ENCODE measurements at regions not wholly inside any gene's neighbourhood (a gene's known extent, or its start where the extent isn't known, plus 50 kb on each side); places are given as distances from the start of the nearest gene placed in this dataset.
"Not testable (repeated sequence)": the region's sequence is repeated elsewhere in the genome, so short reads cannot be mapped to it uniquely, and the experiment has no call there.

- Histone ChIP-seq H3K36me3 (no peaks in the 10 kb centered on the region), H3K4me3 (ENCODE audit: low read depth in 1 of 2, low read length in 1 of 2) (no peak overlapping the region), H3K9me3 (no peaks in the 10 kb centered on the region), H3K27ac (no peak overlapping the region), H3K4me1 (ENCODE audit: control insufficient read depth in 1 of 2, insufficient read depth in 1 of 2, low read depth in 1 of 2, low read length in 1 of 2) (no peaks in the 10 kb centered on the region), H3K27me3 (peaks cover 12% of the 10 kb centered on the region)
- no peak for TF ChIP-seq CTCF (IDR thresholded peaks at IDR 0.05)
Measured at GRCh38 chr2:239548451-239548871, 147.6 kb upstream of the HDAC4 start.

- H3K36me3 ChIP-seq; H3K9me3 ChIP-seq; H3K27ac ChIP-seq; H3K4me3 ChIP-seq (ENCODE audit: low read depth in 1 of 2, low read length in 1 of 2); H3K4me1 ChIP-seq (ENCODE audit: control insufficient read depth in 1 of 2, insufficient read depth in 1 of 2, low read depth in 1 of 2, low read length in 1 of 2): not testable (repeated sequence)
- peaks cover 19% of the 10 kb centered on the region for H3K27me3 ChIP-seq
Measured at GRCh38 chr2:239547140-239547539, 146.3 kb upstream of the HDAC4 start.

GRCh38 chr2:239546541-239546940 is 145.7 kb upstream of the HDAC4 start:
- Histone ChIP-seq H3K27ac (no peak overlapping the region), H3K4me1 (ENCODE audit: control insufficient read depth in 1 of 2, insufficient read depth in 1 of 2, low read depth in 1 of 2, low read length in 1 of 2) (no peaks in the 10 kb centered on the region), H3K27me3 (peaks cover 20% of the 10 kb centered on the region), H3K9me3 (no peaks in the 10 kb centered on the region), H3K36me3 (no peaks in the 10 kb centered on the region), H3K4me3 (ENCODE audit: low read depth in 1 of 2, low read length in 1 of 2) (no peak overlapping the region)
- TF ChIP-seq CTCF (IDR thresholded peaks at IDR 0.05) = no peak

DNA sequence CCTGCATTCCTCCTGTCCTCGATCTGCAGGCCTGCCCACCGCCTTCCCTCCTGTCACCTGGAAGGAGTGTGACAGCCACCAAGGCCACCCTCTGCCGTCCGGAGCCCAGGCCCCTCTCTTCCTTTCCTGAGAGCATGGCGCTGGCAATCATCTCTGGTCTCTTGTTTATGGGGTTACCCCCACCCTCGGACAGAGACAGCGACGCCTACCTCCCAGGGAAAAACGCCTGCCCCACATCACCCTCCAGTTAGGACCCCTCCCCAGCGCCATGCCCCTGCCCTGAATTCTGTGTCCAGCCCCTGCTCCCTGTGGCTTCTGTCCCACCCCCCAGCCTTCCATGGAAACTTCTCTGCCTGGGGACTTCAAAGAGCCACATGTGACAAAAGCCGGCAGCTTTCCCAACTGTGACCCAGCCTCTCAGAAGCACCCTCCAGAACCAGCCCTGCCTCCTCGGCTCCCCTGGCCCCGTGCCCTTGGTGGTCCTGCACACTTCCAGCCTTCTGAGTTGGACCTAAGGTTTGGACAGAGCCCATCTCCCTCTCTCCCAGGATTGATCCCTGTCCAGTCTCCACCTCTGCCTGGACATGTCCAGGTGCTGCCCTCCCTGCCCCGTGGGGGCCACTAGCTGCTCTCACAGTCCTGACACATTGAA is 145.0 kb upstream of the HDAC4 start:
- Histone ChIP-seq H3K27ac (no peak overlapping the region), H3K36me3 (no peaks in the 10 kb centered on the region), H3K27me3 (peaks cover 20% of the 10 kb centered on the region), H3K4me3 (ENCODE audit: low read depth in 1 of 2, low read length in 1 of 2) (no peak overlapping the region), H3K4me1 (ENCODE audit: control insufficient read depth in 1 of 2, insufficient read depth in 1 of 2, low read depth in 1 of 2, low read length in 1 of 2) (no peaks in the 10 kb centered on the region), H3K9me3 (no peaks in the 10 kb centered on the region)
- no peak for TF ChIP-seq CTCF (IDR thresholded peaks at IDR 0.05)

DNA sequence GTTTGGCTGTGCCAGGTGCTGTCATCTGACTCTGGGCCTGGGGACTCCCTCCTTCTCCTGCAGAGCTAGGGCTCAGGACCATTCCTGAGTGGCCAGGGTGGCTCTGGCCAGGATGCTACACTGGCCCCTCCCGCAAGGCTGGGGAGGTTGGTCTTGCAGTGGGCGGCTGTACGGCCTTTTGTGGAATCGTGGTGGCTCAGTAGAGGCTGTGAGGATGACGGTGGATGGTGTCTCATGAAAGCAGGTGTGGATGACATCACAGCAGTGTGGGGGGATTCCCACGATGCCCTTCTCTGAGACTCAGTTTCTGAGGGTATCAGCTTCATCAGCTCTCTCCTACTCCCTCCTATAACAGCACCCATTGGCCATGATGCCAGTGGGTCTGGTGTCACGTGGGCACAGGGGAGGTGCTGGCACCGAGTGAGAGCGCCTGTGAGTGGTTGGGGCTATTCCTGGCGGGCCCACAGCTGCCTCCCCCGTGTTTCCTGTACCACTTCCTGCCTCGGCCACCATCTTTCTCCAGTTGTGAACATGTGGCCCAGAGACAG is 144.2 kb upstream of the HDAC4 start:
- TF ChIP-seq CTCF (IDR thresholded peaks at IDR 0.05) = no peak
- no peak overlapping the region for H3K27ac ChIP-seq
- no peaks in the 10 kb centered on the region for H3K9me3 ChIP-seq
- peaks cover 27% of the 10 kb centered on the region for H3K27me3 ChIP-seq
- no peak overlapping the region for H3K4me3 ChIP-seq (ENCODE audit: low read depth in 1 of 2, low read length in 1 of 2)
- no peaks in the 10 kb centered on the region for H3K4me1 ChIP-seq (ENCODE audit: control insufficient read depth in 1 of 2, insufficient read depth in 1 of 2, low read depth in 1 of 2, low read length in 1 of 2)
- H3K36me3 ChIP-seq = no peaks in the 10 kb centered on the region

DNA sequence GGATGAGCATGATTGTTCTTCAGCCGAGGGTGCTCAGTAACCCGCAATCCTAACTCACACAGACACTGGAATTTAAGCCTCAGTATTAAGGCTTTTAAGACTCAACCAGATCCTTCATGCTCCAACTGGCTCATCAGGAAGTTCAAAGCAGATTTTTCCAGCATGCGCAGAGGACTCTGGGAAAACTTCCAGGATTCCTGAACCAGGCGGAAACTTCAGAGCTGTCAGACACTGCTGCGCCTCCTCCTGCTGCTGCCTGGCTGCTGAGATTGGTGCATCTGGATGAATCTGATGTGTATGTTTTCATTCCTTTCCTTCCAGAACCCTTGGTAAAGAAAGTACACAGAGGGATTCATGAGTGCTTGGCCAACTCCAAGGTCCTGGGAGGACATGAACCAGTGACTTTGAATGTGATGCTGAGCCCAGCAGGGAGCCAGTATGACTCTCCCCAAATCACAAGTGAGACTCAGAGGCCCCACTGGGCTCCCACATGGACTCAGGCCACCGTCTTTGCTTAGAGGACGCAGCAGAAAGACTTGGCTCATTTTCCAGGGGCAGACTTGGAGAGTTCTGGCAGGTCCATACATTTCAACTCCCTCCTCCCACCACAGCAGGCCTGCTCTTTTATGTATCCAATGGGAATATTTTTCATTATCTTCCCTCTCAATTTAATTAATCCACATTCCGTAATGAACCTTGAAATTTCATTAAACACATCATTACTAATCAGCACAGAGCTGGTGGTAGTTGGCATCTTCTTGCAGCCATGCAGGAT is 143.5 kb upstream of the HDAC4 start:
- Histone ChIP-seq H3K9me3 (no peaks in the 10 kb centered on the region), H3K4me3 (ENCODE audit: low read depth in 1 of 2, low read length in 1 of 2) (no peak overlapping the region), H3K36me3 (no peaks in the 10 kb centered on the region), H3K27me3 (peaks cover 27% of the 10 kb centered on the region), H3K4me1 (ENCODE audit: control insufficient read depth in 1 of 2, insufficient read depth in 1 of 2, low read depth in 1 of 2, low read length in 1 of 2) (no peaks in the 10 kb centered on the region), H3K27ac (no peak overlapping the region)
- no peak for TF ChIP-seq CTCF (IDR thresholded peaks at IDR 0.05)
